Islet of Langerhans (tissue), 1 donor: ENCODE measurements at regions not wholly inside any gene's neighbourhood (a gene's known extent, or its start where the extent isn't known, plus 50 kb on each side); places are given as distances from the start of the nearest gene placed in this dataset.
"Not testable (repeated sequence)": the region's sequence is repeated elsewhere in the genome, so short reads cannot be mapped to it uniquely, and the experiment has no call there.

Source experiments
- FAIRE-seq: peaks from one replicate; lab custom pipeline; 2011; peaks lifted over from hg19 to GRCh38; lab: Jason Lieb, UNC

GRCh38 chr9:107827884-107828283, 338.3 kb upstream of the KLF4 start:
- FAIRE-seq, result no peak

- FAIRE-seq, result no peak
Observed at GRCh38 chr9:107827304-107827703, 337.7 kb upstream of the KLF4 start.

- not testable (repeated sequence) for FAIRE-seq
Observed at GRCh38 chr9:107826688-107826983, 337.1 kb upstream of the KLF4 start.

GRCh38 chr9:107824556-107824955, 335.0 kb upstream of the KLF4 start:
- FAIRE-seq, result no peak

GRCh38 chr9:107819772-107820565, 330.4 kb upstream of the KLF4 start:
- FAIRE-seq, result peak; percentile 95

GRCh38 chr9:107818503-107818829, 328.9 kb upstream of the KLF4 start:
- FAIRE-seq, result not testable (repeated sequence)

- FAIRE-seq, result not testable (repeated sequence)
Observed at GRCh38 chr9:107817595-107818502, 328.3 kb upstream of the KLF4 start.

GRCh38 chr9:107816561-107817021, 327.0 kb upstream of the KLF4 start:
- FAIRE-seq, result no peak

- FAIRE-seq, result no peak
Observed at GRCh38 chr9:107815782-107816560, 326.4 kb upstream of the KLF4 start.

- FAIRE-seq, result no peak
Observed at GRCh38 chr9:107813287-107813686, 323.7 kb upstream of the KLF4 start.

GRCh38 chr9:107810461-107810961, 320.9 kb upstream of the KLF4 start:
- no peak for FAIRE-seq

- no peak for FAIRE-seq
Observed at GRCh38 chr9:107809871-107810460, 320.4 kb upstream of the KLF4 start.

- FAIRE-seq, result no peak
Observed at GRCh38 chr9:107807183-107807582, 317.6 kb upstream of the KLF4 start.

- no peak for FAIRE-seq
Observed at GRCh38 chr9:107805201-107805600, 315.6 kb upstream of the KLF4 start.

GRCh38 chr9:107794259-107794658, 304.7 kb upstream of the KLF4 start:
- FAIRE-seq, result no peak

GRCh38 chr9:107793541-107793940, 304.0 kb upstream of the KLF4 start:
- FAIRE-seq, result no peak

- FAIRE-seq, result no peak
Observed at GRCh38 chr9:107792596-107792995, 303.0 kb upstream of the KLF4 start.

GRCh38 chr9:107792006-107792405, 302.4 kb upstream of the KLF4 start:
- no peak for FAIRE-seq

- no peak for FAIRE-seq
Observed at GRCh38 chr9:107789001-107789700, 299.6 kb upstream of the KLF4 start.

- no peak for FAIRE-seq
Observed at GRCh38 chr9:107786561-107786960, 297.0 kb upstream of the KLF4 start.

- FAIRE-seq, result no peak
Observed at GRCh38 chr9:107784235-107784958, 294.8 kb upstream of the KLF4 start.
